ENCODE measurements at regions not wholly inside any gene's neighbourhood (a gene's known extent, or its start where the extent isn't known, plus 50 kb on each side); places are given as distances from the start of the nearest gene placed in this dataset.

DNA sequence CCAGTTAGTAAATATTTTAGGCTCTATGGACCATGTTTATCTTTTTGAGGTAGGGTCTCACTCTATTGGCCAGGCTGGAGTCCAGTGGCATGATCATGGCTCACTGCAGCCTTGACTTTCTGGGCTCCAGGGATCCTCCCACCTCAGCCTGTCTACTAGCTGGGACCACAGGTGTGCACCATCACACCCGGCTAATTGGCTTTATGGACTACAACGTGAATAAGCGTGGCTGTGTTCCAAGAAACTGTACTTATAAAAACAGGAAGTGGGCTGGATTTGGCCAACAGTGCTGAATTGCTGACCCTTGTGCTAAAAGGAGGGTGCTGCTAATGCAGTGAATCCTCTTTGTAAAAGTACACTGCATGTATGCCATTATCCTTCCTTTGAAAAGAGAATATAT lies 111.7 kb upstream of the CDK13 start:
- TF ChIP-seq CEBPB (IDR thresholded peaks at IDR 0.05), result no peak
- no peak for TF ChIP-seq TAF1 (IDR thresholded peaks at IDR 0.05; ENCODE audit: low read depth)
- no peak for TF ChIP-seq EP300 (IDR thresholded peaks at IDR 0.05; ENCODE audit: borderline replicate concordance)
- TF ChIP-seq MAX (IDR thresholded peaks at IDR 0.05), result no peak
- no peak for TF ChIP-seq TCF12 (IDR thresholded peaks at IDR 0.05; ENCODE audit: low read depth)
- TF ChIP-seq, protein P1, sequence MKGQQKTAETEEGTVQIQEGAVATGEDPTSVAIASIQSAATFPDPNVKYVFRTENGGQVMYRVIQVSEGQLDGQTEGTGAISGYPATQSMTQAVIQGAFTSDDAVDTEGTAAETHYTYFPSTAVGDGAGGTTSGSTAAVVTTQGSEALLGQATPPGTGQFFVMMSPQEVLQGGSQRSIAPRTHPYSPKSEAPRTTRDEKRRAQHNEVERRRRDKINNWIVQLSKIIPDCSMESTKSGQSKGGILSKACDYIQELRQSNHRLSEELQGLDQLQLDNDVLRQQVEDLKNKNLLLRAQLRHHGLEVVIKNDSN (IDR thresholded peaks at IDR 0.05), result no peak
- no peak for TF ChIP-seq TEAD4 (IDR thresholded peaks at IDR 0.05)
- TF ChIP-seq RAD21 (IDR thresholded peaks at IDR 0.05; ENCODE audit: low read depth), result no peak
- no peak for TF ChIP-seq ZBTB7A (IDR thresholded peaks at IDR 0.05; ENCODE audit: low read depth)
- TF ChIP-seq EGR1 (IDR thresholded peaks at IDR 0.05), result no peak
- TF ChIP-seq, protein P2, sequence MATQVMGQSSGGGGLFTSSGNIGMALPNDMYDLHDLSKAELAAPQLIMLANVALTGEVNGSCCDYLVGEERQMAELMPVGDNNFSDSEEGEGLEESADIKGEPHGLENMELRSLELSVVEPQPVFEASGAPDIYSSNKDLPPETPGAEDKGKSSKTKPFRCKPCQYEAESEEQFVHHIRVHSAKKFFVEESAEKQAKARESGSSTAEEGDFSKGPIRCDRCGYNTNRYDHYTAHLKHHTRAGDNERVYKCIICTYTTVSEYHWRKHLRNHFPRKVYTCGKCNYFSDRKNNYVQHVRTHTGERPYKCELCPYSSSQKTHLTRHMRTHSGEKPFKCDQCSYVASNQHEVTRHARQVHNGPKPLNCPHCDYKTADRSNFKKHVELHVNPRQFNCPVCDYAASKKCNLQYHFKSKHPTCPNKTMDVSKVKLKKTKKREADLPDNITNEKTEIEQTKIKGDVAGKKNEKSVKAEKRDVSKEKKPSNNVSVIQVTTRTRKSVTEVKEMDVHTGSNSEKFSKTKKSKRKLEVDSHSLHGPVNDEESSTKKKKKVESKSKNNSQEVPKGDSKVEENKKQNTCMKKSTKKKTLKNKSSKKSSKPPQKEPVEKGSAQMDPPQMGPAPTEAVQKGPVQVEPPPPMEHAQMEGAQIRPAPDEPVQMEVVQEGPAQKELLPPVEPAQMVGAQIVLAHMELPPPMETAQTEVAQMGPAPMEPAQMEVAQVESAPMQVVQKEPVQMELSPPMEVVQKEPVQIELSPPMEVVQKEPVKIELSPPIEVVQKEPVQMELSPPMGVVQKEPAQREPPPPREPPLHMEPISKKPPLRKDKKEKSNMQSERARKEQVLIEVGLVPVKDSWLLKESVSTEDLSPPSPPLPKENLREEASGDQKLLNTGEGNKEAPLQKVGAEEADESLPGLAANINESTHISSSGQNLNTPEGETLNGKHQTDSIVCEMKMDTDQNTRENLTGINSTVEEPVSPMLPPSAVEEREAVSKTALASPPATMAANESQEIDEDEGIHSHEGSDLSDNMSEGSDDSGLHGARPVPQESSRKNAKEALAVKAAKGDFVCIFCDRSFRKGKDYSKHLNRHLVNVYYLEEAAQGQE (IDR thresholded peaks at IDR 0.05; ENCODE audit: low read depth), result no peak
- no peak for TF ChIP-seq YY1 (IDR thresholded peaks at IDR 0.05; ENCODE audit: low read depth)
- TF ChIP-seq NFIC (IDR thresholded peaks at IDR 0.05), result peak; percentile 55; the same call in 1 of the 2 replicates
- no peak for TF ChIP-seq CREB1 (IDR thresholded peaks at IDR 0.05; ENCODE audit: low read depth)
